ENCODE measurements at regions not wholly inside any gene's neighbourhood (a gene's known extent, or its start where the extent isn't known, plus 50 kb on each side); places are given as distances from the start of the nearest gene placed in this dataset.

DNA sequence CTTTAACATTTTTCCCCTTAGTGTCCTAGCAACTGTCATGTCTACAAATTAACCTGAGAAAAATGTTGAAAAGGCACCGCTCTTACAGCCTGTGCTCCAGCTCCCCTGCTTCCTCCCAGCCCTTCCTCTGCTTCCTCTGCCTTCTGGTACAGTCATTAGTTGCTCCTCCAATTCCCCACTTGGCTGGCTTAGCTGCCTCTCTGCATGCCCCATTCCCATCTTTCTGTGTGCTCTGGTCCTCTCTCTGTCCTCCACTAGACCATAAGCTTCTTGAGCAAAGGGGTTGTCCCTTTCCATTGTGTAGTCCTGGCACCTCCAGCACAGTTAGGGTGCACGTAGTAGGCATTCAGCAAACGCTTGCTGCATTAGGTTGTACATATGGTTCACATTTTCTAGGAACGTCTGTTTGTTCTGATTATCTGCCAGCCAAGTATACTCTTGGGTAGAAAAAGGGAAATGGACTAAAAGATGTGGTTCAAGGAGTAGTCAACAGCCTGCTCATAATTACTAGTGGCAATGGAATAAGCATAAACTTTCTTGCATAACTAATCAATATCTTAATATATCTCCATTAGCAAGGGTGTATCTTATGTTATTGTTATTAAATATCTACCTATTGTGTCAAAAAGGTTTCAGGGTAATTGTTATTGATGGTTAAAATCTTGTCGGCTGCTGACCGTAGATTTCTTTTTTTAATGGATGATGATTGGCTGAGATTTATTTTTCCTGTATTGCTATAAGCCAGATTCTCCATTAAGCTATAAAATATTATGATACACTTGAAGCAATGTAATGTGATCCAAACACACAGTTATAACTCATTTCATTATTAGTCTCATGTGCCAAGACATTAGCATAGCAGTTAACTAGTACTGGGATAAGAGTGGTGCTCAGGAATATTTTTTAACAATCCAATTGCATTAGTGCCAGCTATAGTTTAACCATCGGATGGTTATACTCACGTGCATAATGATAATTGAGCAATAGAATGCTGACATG, 340.1 kb downstream of the SLC4A3 start:
- DNase-seq (ENCODE audit: low spot score), result no peak
- intact Hi-C loops (cut with DNase I), result no loop called here

DNA sequence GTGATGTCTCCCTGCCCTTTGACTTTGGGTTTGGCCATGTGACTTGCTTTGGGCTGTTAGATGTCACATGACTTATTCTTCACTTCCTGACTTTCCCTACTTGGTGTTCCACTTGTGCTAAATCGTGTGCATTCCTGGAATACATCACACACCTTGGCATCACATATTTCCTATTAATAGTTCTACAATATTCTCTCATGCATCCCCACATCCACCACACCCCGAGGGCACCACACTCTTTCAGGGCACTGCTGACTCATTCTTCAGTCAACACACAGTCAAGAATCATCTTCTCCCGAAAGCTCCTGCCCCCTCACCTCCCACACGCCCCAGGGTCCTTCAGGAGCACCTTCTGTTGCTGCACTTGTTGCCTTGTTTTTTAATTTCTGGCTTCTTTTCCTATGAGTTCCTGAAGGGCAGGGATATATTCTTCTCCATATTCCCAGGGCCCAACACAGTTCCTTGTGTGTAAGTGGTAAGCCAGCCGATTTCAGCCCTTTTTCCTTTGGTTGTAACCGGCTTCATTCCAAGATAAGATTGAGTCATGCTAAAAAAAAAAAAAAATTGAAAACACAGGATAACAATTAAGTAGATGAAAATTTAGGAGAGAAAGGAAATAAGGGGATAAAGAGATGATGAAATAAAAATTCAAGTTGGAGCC, 341.4 kb downstream of the SLC4A3 start:
- DNase-seq (ENCODE audit: low spot score), result no peak
- intact Hi-C loops (cut with DNase I), result no loop called here

DNA sequence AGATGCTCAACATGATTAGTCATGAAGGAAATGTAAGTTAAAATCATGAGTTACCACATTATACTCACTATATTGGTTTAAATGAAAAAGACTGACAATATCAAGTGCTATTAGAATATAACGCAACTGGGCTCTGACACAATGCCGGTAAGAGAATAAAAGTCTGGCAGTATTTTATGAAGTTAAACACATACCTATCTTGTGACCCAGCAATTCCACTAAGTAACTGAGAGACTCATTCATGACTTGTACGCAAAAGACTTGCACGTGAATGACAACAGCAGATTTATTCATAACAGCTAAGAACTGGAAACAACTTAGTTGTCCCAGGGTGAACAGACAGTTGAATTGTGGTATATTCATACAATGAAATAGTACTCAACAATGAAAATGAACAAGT, 342.1 kb downstream of the SLC4A3 start:
- no peak for DNase-seq (ENCODE audit: low spot score)
- intact Hi-C loops (cut with DNase I), result no loop called here

DNA sequence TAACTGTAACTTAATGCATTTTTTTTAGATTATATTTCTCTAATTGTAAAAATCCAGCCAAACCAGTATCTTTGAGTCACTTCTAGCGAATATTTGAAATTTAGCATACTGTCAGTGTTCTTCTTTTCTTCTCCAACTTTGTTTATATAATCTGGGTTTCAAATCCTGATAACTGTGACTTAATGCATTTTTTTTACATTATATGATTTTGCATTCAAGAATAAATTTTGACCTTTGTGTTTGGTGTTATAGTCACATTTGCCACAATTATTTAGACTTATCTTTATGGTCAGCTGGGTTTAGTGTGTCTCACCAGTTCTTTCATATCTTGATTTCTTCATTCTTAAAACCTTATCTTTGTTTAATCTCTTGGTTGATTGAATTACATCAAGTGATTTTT, 345.7 kb downstream of the SLC4A3 start:
- DNase-seq (ENCODE audit: low spot score), result no peak
- intact Hi-C loops (cut with DNase I), result no loop called here

DNA sequence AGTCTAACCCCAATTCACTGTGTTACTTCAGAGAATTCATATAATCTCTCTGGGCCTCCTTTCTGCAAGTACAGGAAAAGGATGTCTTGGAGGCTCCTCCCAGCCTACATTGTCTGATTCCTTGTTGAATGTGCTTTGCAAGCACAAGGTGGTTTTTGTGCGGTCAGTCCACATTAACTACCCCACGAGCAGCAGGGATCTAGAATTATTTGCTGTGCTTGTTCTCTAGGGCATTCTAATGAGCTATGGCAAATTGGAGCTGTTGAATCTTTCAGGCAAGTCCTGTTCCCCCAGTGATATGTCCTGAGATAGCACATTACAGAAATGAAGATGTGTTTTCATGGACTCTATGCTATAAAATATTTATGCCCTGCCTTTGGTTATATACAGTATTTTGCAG, 349.4 kb downstream of the SLC4A3 start:
- DNase-seq (ENCODE audit: low spot score), result no peak
- intact Hi-C loops (cut with DNase I), result no loop called here

DNA sequence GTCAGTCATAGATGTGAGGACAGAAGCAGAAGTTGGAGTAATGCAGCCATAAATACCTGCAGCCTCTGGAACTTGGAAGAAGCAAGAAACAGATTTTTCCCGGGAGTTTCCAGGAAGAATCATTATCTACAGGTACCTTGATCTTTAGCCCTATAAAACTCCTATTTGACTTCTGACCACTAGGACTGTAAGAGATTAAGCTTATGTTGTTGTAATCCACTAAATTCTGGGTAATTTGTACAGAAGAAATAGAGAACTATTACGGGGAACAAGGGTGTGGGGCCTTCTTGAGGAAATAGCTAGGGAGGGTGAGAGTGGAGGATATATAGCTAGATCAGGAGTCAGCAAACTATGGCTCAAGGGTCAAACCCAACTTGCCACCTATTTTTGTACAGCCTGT, 353.2 kb downstream of the SLC4A3 start:
- intact Hi-C loops (cut with DNase I), result no loop called here
- DNase-seq (ENCODE audit: low spot score), result no peak

DNA sequence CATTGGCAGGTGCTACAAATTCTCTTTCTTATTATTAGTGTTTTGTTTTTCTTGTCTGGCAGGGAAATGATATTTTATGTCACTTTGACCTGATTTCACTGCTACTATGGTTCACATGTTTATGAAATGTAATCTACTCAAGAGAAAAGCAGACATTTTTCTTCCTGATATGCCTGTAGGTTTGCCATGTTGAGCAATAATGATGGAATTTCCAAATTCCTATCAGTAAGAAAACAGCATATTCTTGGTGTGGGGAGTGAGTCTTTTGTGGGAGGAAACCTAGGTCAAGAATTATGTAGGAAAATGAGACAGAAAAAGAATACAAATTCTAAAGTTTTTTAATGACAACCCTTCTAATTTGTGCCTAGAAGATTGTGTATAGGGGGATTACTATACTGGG, 356.4 kb downstream of the SLC4A3 start:
- intact Hi-C loops (cut with DNase I), result no loop called here
- no peak for DNase-seq (ENCODE audit: low spot score)

DNA sequence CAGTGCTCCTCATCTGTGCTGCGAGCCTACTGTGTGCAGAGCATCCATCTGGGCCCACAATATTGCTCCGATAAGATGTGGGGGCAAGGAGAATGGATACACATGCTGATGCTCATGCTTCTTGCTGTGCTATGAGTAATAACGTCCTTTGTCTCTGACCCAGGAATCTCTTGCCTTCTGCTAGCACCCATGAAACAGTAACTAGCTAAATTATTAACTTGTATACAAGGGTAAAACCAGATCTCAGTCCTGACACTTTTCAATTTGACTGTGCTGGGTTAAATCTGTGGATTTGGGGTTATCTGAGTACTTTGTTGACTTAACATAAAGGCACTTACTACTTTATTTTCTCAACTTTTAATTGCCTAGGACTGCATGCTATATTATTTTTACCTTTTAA, 357.6 kb downstream of the SLC4A3 start:
- DNase-seq (ENCODE audit: low spot score), result no peak
- intact Hi-C loops (cut with DNase I), result no loop called here

DNA sequence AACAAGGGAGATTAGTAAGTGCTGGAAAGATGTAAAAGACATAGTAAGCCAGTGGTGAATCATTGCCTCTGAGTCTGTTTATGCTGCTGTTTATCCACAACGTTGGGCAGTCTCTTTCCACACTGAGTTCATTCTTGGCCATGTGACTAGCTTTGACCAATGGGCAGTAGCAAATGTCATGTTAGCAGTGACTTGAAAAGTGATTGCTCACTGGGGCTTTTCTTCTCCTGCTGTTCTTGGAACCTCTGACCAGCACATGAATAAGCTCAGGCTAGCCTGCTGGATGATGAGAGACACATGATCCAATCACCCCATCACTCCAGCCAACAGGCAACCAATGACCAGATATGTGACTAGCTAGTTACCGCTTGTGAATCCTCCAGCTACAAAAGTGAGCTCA, 360.4 kb downstream of the SLC4A3 start:
- no peak for DNase-seq (ENCODE audit: low spot score)
- intact Hi-C loops (cut with DNase I), result no loop called here

DNA sequence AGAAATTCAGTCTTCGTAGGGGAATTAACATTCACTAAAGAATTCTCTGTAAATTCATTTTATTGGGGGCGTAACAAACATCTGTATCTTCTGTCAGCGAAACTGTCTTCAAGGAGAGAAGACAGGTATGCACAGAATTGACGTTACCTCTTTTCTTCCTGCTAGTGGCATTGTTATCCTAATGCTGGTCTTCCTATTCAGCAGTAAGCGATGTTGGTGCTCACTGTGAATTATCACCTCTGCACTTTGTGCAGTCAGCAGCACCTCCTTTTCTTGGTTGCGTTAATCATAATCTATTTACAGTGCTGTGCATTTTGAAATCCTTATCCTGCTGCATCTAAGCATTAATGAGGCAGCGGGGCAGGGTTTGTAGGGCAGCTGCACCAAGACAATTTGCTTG, 362.3 kb downstream of the SLC4A3 start:
- intact Hi-C loops (cut with DNase I), result loop anchor here (10.0 kb wide), 1 partner anchor 1585 kb away; the partner anchor contains the start of gene EPHA4
- no peak for DNase-seq (ENCODE audit: low spot score)

DNA sequence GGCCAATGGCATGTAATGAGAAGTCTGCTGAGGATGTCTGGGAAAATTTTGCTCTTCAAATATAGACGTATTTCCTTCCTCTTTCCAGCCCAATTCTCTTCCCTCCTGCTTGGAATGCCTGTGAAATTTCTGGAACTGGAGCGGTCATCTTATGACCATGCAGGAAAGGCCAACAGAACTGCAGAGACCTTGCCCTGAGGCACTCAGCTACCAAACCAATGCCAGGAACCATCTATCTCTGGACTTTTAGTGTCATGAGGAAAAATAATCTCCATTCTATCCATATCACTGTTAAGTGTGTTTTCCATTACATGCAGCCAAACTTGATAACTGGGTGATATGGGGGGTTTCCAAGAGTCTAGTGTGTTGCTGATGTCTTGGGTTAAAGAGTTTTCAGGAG, 363.7 kb downstream of the SLC4A3 start:
- intact Hi-C loops (cut with DNase I), result loop anchor here (10.0 kb wide), 1 partner anchor 1584 kb away; the partner anchor contains the start of gene EPHA4
- DNase-seq (ENCODE audit: low spot score), result no peak

DNA sequence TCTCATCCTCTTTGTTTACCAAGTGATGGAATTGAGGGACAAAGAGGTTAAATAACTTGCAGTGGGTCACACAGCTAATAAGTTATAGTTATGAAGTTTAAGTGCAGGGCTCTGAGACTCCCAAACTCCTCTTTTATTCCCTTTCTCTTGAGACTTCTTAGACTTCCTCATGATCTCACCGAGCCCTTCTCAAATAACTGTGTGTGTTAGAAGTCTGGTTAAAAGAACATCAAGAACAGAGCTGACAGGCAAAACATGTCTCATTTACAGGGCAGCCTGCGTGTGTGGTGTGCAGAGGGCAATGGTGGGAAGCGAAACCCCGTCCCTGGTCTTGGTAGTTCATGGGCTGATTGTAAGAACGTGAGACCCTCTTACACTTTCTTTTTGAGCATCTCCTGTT, 368.0 kb downstream of the SLC4A3 start:
- DNase-seq (ENCODE audit: low spot score), result no peak
- intact Hi-C loops (cut with DNase I), result loop anchor here (10.0 kb wide), 1 partner anchor 1579 kb away; the partner anchor contains the start of gene EPHA4

DNA sequence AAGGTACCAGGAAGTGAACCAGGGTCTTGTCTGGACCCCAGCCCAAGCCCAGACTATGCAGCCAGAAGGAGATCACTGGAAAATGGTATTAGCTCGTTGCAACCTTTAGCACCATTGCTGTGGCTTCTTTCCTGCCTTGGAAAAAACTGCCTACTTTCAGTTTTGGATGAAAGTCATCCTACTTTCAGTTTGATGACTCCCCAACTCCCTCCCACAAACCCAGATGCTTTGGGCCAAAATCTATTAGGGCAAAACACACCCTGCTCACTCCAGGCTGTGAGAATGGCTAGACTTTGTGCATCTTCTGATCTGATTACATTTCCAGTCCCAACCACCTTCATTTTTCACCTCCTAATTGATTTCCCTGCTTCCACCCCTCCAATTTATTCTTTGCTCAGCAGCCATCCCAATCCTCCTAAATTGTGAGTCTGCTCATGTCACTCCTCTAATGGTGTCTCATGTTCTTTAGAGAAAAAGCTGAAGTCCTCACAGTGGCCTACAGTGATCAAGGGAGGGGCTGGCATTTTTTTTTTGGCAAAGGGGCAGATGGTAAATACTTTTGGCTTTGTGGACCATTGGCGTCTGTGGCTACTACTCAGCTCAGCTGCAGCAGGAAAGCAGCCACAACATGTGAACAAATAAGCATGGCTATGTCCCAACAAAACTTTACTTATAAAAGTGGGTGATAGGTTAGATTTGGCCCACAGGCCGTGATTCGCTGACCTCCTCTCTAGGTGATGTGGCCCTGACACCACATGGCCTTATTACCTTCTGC, 368.7 kb downstream of the SLC4A3 start:
- intact Hi-C loops (cut with DNase I), result loop anchor here (10.0 kb wide), 1 partner anchor 1579 kb away; the partner anchor contains the start of gene EPHA4
- no peak for DNase-seq (ENCODE audit: low spot score)

DNA sequence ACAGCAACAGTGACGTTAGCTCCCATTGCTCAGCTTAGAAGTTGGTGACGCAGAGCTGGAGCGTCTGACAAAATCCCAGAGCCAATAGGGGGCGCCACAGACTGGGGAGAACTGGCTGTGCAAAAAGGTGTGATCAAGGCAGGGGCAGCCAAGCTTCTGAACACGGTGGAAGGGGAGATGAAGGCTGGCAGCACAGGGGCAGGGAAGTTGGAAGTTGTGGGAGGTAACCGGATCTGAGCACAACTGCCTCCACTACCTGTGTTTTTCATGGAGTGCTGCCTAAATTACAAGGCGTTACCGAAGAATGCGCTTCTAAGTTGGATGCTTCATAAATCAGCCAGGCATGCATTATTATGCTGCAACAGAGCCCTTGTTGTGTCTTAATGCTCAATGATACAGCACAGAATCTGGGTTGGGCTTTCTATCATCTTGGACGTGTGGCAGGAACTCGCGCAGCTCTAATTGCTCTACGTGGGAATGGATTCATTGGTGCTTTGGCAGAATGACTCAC, 370.0 kb downstream of the SLC4A3 start:
- DNase-seq (ENCODE audit: low spot score), result no peak
- intact Hi-C loops (cut with DNase I), result loop anchor here (10.0 kb wide), 1 partner anchor 1577 kb away; the partner anchor contains the start of gene EPHA4

DNA sequence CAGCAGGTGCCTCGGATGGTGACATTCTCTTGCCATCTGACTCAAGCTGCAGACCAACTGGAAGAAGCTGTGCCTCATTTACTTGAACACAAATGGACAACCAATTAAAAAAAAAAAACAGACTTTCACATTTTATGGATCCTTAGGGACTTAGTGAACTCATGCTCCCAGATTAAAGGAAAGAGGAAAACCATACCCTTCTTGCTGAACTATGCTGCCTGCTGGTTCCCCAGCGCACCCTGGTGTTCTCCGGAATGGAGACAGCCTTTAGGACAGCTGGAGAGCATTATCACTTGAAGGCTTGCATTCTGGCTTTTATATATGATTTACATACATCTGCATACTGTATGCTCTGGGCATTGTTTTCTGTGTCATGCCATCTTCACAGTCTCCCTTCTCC, 370.7 kb downstream of the SLC4A3 start:
- intact Hi-C loops (cut with DNase I), result loop anchor here (10.0 kb wide), 1 partner anchor 1577 kb away; the partner anchor contains the start of gene EPHA4
- DNase-seq (ENCODE audit: low spot score), result no peak

DNA sequence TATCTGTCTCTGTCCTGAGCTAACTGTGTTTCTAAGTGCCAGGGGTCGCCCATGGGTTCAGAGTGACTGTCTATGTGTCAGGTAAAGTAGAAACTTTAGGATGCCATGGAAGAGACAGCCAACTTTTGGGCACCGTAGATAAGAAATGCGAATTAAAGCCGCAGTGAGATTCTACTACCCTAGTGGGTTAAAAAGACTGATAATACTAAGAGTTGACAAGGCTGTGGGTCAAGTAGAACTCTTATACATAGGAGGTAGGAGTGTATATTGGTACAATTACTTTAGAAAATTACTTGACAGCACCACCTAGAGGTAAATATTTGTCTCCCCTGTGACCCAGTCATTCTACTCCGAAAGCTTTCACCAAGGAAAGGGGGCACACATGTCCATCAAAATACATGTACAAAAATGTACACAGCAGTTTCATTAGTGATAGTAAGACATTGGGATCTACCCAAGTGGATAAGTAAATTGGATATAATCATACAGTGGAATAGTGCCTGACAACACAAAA, 371.3 kb downstream of the SLC4A3 start:
- DNase-seq (ENCODE audit: low spot score), result no peak
- intact Hi-C loops (cut with DNase I), result loop anchor here (10.0 kb wide), 1 partner anchor 1576 kb away; the partner anchor contains the start of gene EPHA4

DNA sequence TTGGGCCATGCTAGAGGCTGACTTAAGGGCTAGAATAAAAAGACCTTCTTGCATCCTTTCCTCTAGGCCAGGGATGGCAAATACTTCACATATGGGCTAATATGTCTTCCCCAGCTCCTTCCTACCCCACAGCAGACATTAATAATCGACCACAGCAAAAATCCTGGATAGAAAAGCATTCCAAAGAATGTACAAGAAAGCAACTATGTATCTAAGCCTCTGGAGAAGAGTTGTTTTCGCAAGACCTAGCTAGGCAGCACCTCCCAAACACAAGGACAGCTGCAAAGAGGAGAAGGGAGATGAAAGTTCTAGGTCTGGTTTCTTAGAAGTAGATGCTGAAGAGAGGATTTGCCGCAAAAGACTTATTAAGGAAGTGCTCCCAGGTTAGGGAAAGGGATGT, 372.6 kb downstream of the SLC4A3 start:
- intact Hi-C loops (cut with DNase I), result no loop called here
- no peak for DNase-seq (ENCODE audit: low spot score)

DNA sequence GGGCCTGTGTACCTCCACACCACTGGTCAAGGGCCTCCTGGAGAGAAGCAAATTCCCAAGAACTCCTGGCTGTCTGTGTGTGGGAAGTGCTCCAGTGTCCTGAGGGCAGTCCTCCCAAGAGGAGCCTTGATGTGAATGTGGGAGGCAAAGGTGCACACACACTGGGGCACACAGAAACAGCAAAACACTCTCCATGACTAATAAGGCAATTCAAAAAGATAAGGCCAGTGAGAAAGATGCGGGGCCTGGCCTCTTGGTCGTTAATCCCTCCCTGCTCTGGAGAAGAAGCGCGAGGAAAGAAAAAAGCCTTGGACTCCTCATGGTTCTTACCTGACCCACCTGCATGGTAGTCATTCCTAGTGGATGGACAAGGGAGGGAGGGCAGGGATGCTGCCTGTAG, 373.2 kb downstream of the SLC4A3 start:
- intact Hi-C loops (cut with DNase I), result no loop called here

DNA sequence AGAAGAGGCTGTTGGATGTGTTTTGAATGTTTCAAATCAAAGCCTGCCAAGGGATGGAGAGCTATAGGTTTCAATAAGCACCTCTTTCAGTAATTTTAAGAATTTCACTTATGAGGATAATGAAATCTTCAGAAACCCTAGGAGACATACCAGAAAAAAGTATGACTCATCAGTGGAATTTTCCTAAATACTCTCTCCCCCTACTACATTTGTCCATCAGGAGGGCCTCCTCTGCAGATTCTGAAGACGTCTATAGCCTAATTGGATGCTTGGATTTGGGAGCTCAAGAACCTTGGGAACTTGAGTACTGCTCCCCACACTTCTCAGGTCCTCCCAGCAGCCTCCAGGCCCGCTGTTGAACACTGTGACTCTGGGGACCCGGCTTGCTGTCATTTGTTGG, 374.3 kb downstream of the SLC4A3 start:
- intact Hi-C loops (cut with DNase I), result no loop called here
- no peak for DNase-seq (ENCODE audit: low spot score)

More for the DNA sequence above, 373.2 kb downstream of the SLC4A3 start:
- DNase-seq (ENCODE audit: low spot score), result no peak

Data from cardiac septum (tissue), 1 donor.